ENCODE measurements at regions not wholly inside any gene's neighbourhood (a gene's known extent, or its start where the extent isn't known, plus 50 kb on each side); places are given as distances from the start of the nearest gene placed in this dataset.

- no peak for TF ChIP-seq CTCF (IDR thresholded peaks at IDR 0.05)
- TF ChIP-seq POLR2A (IDR thresholded peaks at IDR 0.05) = no peak
Measured at GRCh38 chr16:89040861-89041570, 52.6 kb upstream of the ACSF3 start.
